A549 (cell line): ENCODE measurements at regions not wholly inside any gene's neighbourhood (a gene's known extent, or its start where the extent isn't known, plus 50 kb on each side); places are given as distances from the start of the nearest gene placed in this dataset.

Source experiments
- ESRRA ChIP-seq: fragments of 150-350 bp; IDR thresholded peaks from 2 replicates; pipeline ENCODE4 v1.6.1; 2014; ENCODE audit warnings: mild to moderate bottlenecking, low read length, borderline replicate concordance
- JUN ChIP-seq, 2 experiments: fragments of >200 bp; sonication (Bioruptor Twin); formaldehyde crosslinking; IDR thresholded peaks; 2 replicates in 1 of 2; 3 replicates in 1 of 2; pipeline ENCODE4 v1.6.1; 2016 to 2017
- SMC3 ChIP-seq: fragments of >200 bp; sonication (Bioruptor Twin); formaldehyde crosslinking; IDR thresholded peaks from 3 replicates; pipeline ENCODE4 v1.6.1; 2018; ENCODE audit warnings: inconsistent platforms
- TF ChIP-seq, protein P1 (sequence below): IDR thresholded peaks from 2 replicates; pipeline ENCODE4 v1.6.1; 2012
- TF ChIP-seq, protein P2 (sequence below): fragments of >200 bp; sonication (Bioruptor Twin); formaldehyde crosslinking; IDR thresholded peaks from 3 replicates; pipeline ENCODE4 v1.5.1; 2016
- TF ChIP-seq, protein P3 (sequence below): IDR thresholded peaks from 2 replicates; pipeline ENCODE4 v1.6.1; 2012
- TF ChIP-seq, protein P4 (sequence below): fragments of 450-650 bp; IDR thresholded peaks from 2 replicates; pipeline ENCODE4 v1.6.1; 2014; ENCODE audit warnings: antibody characterized with exemption

DNA sequence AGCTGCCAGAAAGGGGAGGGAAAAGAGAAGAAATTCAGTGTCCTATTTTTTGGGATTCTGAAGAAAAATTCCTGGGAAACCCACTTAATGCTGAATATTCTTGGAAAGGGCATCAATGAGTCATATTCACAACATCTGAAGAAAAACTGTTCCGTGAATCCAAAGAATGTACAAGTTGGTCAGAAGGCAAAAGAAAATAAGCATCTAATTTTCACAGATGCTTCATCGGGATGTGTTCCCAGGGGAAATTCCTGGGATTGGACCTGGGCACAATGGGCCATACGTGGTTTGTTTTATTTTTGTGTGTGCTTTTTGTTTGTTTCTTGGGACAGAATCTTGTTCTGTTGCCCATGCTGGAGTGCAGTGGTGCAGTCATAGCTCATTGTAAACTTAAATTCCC lies 112.2 kb downstream of the MAP3K21 start:
- TF ChIP-seq, protein P1, sequence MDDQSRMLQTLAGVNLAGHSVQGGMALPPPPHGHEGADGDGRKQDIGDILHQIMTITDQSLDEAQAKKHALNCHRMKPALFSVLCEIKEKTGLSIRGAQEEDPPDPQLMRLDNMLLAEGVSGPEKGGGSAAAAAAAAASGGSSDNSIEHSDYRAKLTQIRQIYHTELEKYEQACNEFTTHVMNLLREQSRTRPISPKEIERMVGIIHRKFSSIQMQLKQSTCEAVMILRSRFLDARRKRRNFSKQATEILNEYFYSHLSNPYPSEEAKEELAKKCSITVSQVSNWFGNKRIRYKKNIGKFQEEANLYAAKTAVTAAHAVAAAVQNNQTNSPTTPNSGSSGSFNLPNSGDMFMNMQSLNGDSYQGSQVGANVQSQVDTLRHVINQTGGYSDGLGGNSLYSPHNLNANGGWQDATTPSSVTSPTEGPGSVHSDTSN = no peak
- TF ChIP-seq, protein P2, sequence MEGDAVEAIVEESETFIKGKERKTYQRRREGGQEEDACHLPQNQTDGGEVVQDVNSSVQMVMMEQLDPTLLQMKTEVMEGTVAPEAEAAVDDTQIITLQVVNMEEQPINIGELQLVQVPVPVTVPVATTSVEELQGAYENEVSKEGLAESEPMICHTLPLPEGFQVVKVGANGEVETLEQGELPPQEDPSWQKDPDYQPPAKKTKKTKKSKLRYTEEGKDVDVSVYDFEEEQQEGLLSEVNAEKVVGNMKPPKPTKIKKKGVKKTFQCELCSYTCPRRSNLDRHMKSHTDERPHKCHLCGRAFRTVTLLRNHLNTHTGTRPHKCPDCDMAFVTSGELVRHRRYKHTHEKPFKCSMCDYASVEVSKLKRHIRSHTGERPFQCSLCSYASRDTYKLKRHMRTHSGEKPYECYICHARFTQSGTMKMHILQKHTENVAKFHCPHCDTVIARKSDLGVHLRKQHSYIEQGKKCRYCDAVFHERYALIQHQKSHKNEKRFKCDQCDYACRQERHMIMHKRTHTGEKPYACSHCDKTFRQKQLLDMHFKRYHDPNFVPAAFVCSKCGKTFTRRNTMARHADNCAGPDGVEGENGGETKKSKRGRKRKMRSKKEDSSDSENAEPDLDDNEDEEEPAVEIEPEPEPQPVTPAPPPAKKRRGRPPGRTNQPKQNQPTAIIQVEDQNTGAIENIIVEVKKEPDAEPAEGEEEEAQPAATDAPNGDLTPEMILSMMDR = no peak
- TF ChIP-seq, protein P3, sequence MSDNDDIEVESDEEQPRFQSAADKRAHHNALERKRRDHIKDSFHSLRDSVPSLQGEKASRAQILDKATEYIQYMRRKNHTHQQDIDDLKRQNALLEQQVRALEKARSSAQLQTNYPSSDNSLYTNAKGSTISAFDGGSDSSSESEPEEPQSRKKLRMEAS = no peak
- TF ChIP-seq SMC3 (no peak), ESRRA (no peak), JUN (IDR thresholded peaks at IDR 0.05) (no peak)
- TF ChIP-seq, protein P4, sequence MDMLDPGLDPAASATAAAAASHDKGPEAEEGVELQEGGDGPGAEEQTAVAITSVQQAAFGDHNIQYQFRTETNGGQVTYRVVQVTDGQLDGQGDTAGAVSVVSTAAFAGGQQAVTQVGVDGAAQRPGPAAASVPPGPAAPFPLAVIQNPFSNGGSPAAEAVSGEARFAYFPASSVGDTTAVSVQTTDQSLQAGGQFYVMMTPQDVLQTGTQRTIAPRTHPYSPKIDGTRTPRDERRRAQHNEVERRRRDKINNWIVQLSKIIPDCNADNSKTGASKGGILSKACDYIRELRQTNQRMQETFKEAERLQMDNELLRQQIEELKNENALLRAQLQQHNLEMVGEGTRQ = no peak
